WTC11 (cell line): ENCODE measurements at regions not wholly inside any gene's neighbourhood (a gene's known extent, or its start where the extent isn't known, plus 50 kb on each side); places are given as distances from the start of the nearest gene placed in this dataset.

ENCODE experiments used
- ATAC-seq: fragments of 200-7000 bp; cut with Tn5 transposase; 2 replicates; pipeline ENCODE4 v1.10.0; 2021; ENCODE audit warnings: mild to moderate bottlenecking, moderate library complexity
- CTCF ChIA-PET: fragments of 300-600 bp; sonication (Branson Sonifier 250); formaldehyde crosslinking; loops from one replicate; lab custom pipeline; 2021; ENCODE audit warnings: antibody characterized with exemption; lab: Charles Lee
- POLR2A ChIA-PET: fragments of 350-600 bp; sonication (Branson Sonifier 250); formaldehyde crosslinking; loops from one replicate; lab custom pipeline; 2021; ENCODE audit warnings: antibody characterized with exemption; lab: Charles Lee
- DNase-seq: peaks from one replicate; pipeline ENCODE4 v3.0.0; 2021; ENCODE audit warnings: low spot score
- H3K27ac Mint-ChIP-seq: 2 replicates; pipeline ENCODE4 v1.8.0; 2021; ENCODE audit warnings: mixed read lengths
- H3K27me3 Mint-ChIP-seq: 2 replicates; pipeline ENCODE4 v1.8.0; 2021; ENCODE audit warnings: low read depth, mild to moderate bottlenecking, moderate library complexity, mixed read lengths
- H3K36me3 Mint-ChIP-seq: 2 replicates; pipeline ENCODE4 v1.8.0; 2021; ENCODE audit warnings: mixed read lengths
- H3K4me1 Mint-ChIP-seq: 2 replicates; pipeline ENCODE4 v1.8.0; 2022; ENCODE audit warnings: mixed read lengths
- H3K4me3 Mint-ChIP-seq: 2 replicates; pipeline ENCODE4 v1.8.0; 2021; ENCODE audit warnings: mild to moderate bottlenecking, moderate library complexity, mixed read lengths
- H3K9me3 Mint-ChIP-seq: 2 replicates; pipeline ENCODE4 v1.8.0; 2021; ENCODE audit warnings: mixed read lengths
- CREB1 ChIP-seq: sonication (generic); formaldehyde crosslinking; IDR thresholded peaks from 2 replicates; pipeline ENCODE4 v1.8.0; 2023; ENCODE audit warnings: mild to moderate bottlenecking, missing genetic modification reagents
- E2F1 ChIP-seq: sonication (generic); formaldehyde crosslinking; IDR thresholded peaks from 2 replicates; pipeline ENCODE4 v1.8.0; 2022; ENCODE audit warnings: mild to moderate bottlenecking, missing genetic modification reagents
- ETV6 ChIP-seq: sonication (generic); formaldehyde crosslinking; IDR thresholded peaks from 2 replicates; pipeline ENCODE4 v1.8.1; 2022; ENCODE audit warnings: mild to moderate bottlenecking, missing genetic modification reagents
- FOXP4 ChIP-seq: sonication (generic); formaldehyde crosslinking; IDR thresholded peaks from 2 replicates; pipeline ENCODE4 v1.8.0; 2022; ENCODE audit warnings: mild to moderate bottlenecking, missing genetic modification reagents
- GABPB1 ChIP-seq: sonication (generic); formaldehyde crosslinking; IDR thresholded peaks from 2 replicates; pipeline ENCODE4 v1.8.1; 2023; ENCODE audit warnings: mild to moderate bottlenecking, missing genetic modification reagents
- GRHL2 ChIP-seq: fragments of 250-450 bp; sonication (Bioruptor Pico); IDR thresholded peaks from 2 replicates; pipeline ENCODE4 v1.8.0; 2022; ENCODE audit warnings: mild to moderate bottlenecking, moderate library complexity; ENCODE audit not compliant: insufficient replicate concordance, severe bottlenecking
- JUN ChIP-seq: sonication (generic); formaldehyde crosslinking; IDR thresholded peaks from 2 replicates; pipeline ENCODE4 v1.8.0; 2023; ENCODE audit warnings: mild to moderate bottlenecking, missing genetic modification reagents
- MXD4 ChIP-seq: fragments of 250-450 bp; sonication (Bioruptor Pico); IDR thresholded peaks from 2 replicates; pipeline ENCODE4 v1.8.0; 2021; ENCODE audit warnings: mild to moderate bottlenecking, moderate library complexity, borderline replicate concordance
- MYBL2 ChIP-seq: sonication (generic); formaldehyde crosslinking; IDR thresholded peaks from 2 replicates; pipeline ENCODE4 v1.8.1; 2023; ENCODE audit warnings: mild to moderate bottlenecking, moderate library complexity, missing genetic modification reagents
- NFYB ChIP-seq: sonication (generic); formaldehyde crosslinking; conservative IDR thresholded peaks from 2 replicates; pipeline ENCODE4 v1.8.0; 2022; ENCODE audit warnings: low read depth, missing genetic modification reagents
- NR2C2 ChIP-seq: sonication (generic); formaldehyde crosslinking; IDR thresholded peaks from 2 replicates; pipeline ENCODE4 v1.8.0; 2022; ENCODE audit warnings: mild to moderate bottlenecking, missing genetic modification reagents
- TP53 ChIP-seq: sonication (generic); formaldehyde crosslinking; IDR thresholded peaks from 2 replicates; pipeline ENCODE4 v1.8.1; 2023; ENCODE audit warnings: mild to moderate bottlenecking, missing genetic modification reagents
- ZBTB21 ChIP-seq: sonication (generic); formaldehyde crosslinking; IDR thresholded peaks from 2 replicates; pipeline ENCODE4 v1.8.1; 2023; ENCODE audit warnings: mild to moderate bottlenecking, missing genetic modification reagents, borderline replicate concordance
- ZNF232 ChIP-seq: sonication (generic); formaldehyde crosslinking; IDR thresholded peaks from 2 replicates; pipeline ENCODE4 v1.8.0; 2022; ENCODE audit warnings: mild to moderate bottlenecking, missing genetic modification reagents
- ZNF396 ChIP-seq: fragments of 250-450 bp; sonication (Bioruptor Pico); IDR thresholded peaks from 2 replicates; pipeline ENCODE4 v1.8.0; 2021; ENCODE audit warnings: mild to moderate bottlenecking, moderate library complexity, borderline replicate concordance
- ZNF423 ChIP-seq: fragments of 250-450 bp; sonication (Bioruptor Pico); IDR thresholded peaks from 2 replicates; pipeline ENCODE4 v2.1.2; 2022; ENCODE audit warnings: mild to moderate bottlenecking, moderate library complexity
- ZNF425 ChIP-seq: fragments of 250-450 bp; sonication (Bioruptor Pico); conservative IDR thresholded peaks from 2 replicates; pipeline ENCODE4 v1.9.0; 2021; ENCODE audit warnings: mild to moderate bottlenecking
- ZNF512 ChIP-seq: sonication (generic); formaldehyde crosslinking; IDR thresholded peaks from 2 replicates; pipeline ENCODE4 v1.8.1; 2022; ENCODE audit warnings: missing genetic modification reagents, borderline replicate concordance
- ZSCAN18 ChIP-seq: fragments of 250-450 bp; sonication (Bioruptor Pico); IDR thresholded peaks from 2 replicates; pipeline ENCODE4 v2.1.2; 2022; ENCODE audit warnings: mild to moderate bottlenecking, moderate library complexity
- TF ChIP-seq, protein P1 (sequence below): sonication (generic); formaldehyde crosslinking; IDR thresholded peaks from 2 replicates; pipeline ENCODE4 v1.8.1; 2023; ENCODE audit warnings: mild to moderate bottlenecking, missing genetic modification reagents, borderline replicate concordance
- TF ChIP-seq, protein P2 (sequence below): fragments of 250-450 bp; sonication (Bioruptor Pico); IDR thresholded peaks from 2 replicates; pipeline ENCODE4 v1.9.0; 2021; ENCODE audit warnings: moderate library complexity, mild to moderate bottlenecking, inconsistent platforms, borderline replicate concordance
- TF ChIP-seq, protein P3 (sequence below): fragments of 200-600 bp; IDR thresholded peaks from 2 replicates; pipeline ENCODE4 v1.8.0; 2022; ENCODE audit warnings: antibody characterized with exemption

GRCh38 chr6:156185113-156185512, 592.1 kb upstream of the ARID1B start (continued):
- TF ChIP-seq, protein P1, sequence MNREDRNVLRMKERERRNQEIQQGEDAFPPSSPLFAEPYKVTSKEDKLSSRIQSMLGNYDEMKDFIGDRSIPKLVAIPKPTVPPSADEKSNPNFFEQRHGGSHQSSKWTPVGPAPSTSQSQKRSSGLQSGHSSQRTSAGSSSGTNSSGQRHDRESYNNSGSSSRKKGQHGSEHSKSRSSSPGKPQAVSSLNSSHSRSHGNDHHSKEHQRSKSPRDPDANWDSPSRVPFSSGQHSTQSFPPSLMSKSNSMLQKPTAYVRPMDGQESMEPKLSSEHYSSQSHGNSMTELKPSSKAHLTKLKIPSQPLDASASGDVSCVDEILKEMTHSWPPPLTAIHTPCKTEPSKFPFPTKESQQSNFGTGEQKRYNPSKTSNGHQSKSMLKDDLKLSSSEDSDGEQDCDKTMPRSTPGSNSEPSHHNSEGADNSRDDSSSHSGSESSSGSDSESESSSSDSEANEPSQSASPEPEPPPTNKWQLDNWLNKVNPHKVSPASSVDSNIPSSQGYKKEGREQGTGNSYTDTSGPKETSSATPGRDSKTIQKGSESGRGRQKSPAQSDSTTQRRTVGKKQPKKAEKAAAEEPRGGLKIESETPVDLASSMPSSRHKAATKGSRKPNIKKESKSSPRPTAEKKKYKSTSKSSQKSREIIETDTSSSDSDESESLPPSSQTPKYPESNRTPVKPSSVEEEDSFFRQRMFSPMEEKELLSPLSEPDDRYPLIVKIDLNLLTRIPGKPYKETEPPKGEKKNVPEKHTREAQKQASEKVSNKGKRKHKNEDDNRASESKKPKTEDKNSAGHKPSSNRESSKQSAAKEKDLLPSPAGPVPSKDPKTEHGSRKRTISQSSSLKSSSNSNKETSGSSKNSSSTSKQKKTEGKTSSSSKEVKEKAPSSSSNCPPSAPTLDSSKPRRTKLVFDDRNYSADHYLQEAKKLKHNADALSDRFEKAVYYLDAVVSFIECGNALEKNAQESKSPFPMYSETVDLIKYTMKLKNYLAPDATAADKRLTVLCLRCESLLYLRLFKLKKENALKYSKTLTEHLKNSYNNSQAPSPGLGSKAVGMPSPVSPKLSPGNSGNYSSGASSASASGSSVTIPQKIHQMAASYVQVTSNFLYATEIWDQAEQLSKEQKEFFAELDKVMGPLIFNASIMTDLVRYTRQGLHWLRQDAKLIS (CRISPR knock-in tag): no peak
- no peak for TF ChIP-seq ZNF396 (CRISPR knock-in tag)
- no peak for TF ChIP-seq ETV6 (CRISPR knock-in tag)
- no peak for TF ChIP-seq ZBTB21 (CRISPR knock-in tag)
- TF ChIP-seq, protein P2, sequence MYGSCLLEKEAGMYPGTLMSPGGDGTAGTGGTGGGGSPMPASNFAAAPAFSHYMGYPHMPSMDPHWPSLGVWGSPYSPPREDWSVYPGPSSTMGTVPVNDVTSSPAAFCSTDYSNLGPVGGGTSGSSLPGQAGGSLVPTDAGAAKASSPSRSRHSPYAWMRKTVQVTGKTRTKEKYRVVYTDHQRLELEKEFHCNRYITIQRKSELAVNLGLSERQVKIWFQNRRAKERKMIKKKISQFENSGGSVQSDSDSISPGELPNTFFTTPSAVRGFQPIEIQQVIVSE (CRISPR knock-in tag): no peak
- TF ChIP-seq NFYB (CRISPR knock-in tag): no peak
- TF ChIP-seq ZNF425 (CRISPR knock-in tag): no peak
- no peak for TF ChIP-seq ZSCAN18 (CRISPR knock-in tag)
- TF ChIP-seq ZNF232 (CRISPR knock-in tag): no peak

GRCh38 chr6:156183678-156184077, 593.5 kb upstream of the ARID1B start:
- Mint-ChIP-seq H3K27me3 (no peaks in the 10 kb centered on the region), H3K27ac (no peak overlapping the region), H3K9me3 (peaks cover 21% of the 10 kb centered on the region), H3K4me3 (no peak overlapping the region), H3K36me3 (0 out of 2 replicates have a peak, but pooled peaks cover 3% of the 10 kb centered on the region), H3K4me1 (peaks cover 16% of the 10 kb centered on the region)
- DNase-seq (no peak), ATAC-seq (no peak)
- CTCF ChIA-PET: no interaction called here
- POLR2A ChIA-PET: no interaction called here
- TF ChIP-seq ZNF423 (CRISPR knock-in tag) (no peak), CREB1 (CRISPR knock-in tag) (no peak), MYBL2 (CRISPR knock-in tag) (no peak), JUN (CRISPR knock-in tag) (no peak), FOXP4 (no peak), GABPB1 (CRISPR knock-in tag) (no peak), MXD4 (CRISPR knock-in tag) (no peak), TP53 (CRISPR knock-in tag) (no peak), ZNF512 (no peak), GRHL2 (CRISPR knock-in tag) (no peak), E2F1 (no peak), NR2C2 (CRISPR knock-in tag) (no peak)
- TF ChIP-seq, protein P3, sequence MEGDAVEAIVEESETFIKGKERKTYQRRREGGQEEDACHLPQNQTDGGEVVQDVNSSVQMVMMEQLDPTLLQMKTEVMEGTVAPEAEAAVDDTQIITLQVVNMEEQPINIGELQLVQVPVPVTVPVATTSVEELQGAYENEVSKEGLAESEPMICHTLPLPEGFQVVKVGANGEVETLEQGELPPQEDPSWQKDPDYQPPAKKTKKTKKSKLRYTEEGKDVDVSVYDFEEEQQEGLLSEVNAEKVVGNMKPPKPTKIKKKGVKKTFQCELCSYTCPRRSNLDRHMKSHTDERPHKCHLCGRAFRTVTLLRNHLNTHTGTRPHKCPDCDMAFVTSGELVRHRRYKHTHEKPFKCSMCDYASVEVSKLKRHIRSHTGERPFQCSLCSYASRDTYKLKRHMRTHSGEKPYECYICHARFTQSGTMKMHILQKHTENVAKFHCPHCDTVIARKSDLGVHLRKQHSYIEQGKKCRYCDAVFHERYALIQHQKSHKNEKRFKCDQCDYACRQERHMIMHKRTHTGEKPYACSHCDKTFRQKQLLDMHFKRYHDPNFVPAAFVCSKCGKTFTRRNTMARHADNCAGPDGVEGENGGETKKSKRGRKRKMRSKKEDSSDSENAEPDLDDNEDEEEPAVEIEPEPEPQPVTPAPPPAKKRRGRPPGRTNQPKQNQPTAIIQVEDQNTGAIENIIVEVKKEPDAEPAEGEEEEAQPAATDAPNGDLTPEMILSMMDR: no peak
